Epidermal melanocyte (primary cell): ENCODE measurements at regions not wholly inside any gene's neighbourhood (a gene's known extent, or its start where the extent isn't known, plus 50 kb on each side); places are given as distances from the start of the nearest gene placed in this dataset.

ENCODE experiments used
- DNase-seq: peaks from one replicate; pipeline ENCODE4 v3.0.0; 2011; ENCODE audit warnings: low spot score; ENCODE audit not compliant: insufficient read length

GRCh38 chr10:118537623-118538022, 57.8 kb downstream of the PRLHR start:
- no peak for DNase-seq

- no peak for DNase-seq
Measured at GRCh38 chr10:118534136-118534535, 61.3 kb downstream of the PRLHR start.

- DNase-seq: no peak
Measured at GRCh38 chr10:118531105-118531852, 64.2 kb downstream of the PRLHR start.

- no peak for DNase-seq
Measured at GRCh38 chr10:118528426-118528825, 67.0 kb downstream of the PRLHR start.

GRCh38 chr10:118523775-118524174, 71.7 kb downstream of the PRLHR start:
- no peak for DNase-seq

GRCh38 chr10:118522791-118523498, 72.5 kb downstream of the PRLHR start:
- DNase-seq: no peak

- no peak for DNase-seq
Measured at GRCh38 chr10:118521415-118522117, 73.9 kb downstream of the PRLHR start.

GRCh38 chr10:118520116-118520742, 75.2 kb downstream of the PRLHR start:
- no peak for DNase-seq

GRCh38 chr10:118518095-118518494, 77.4 kb downstream of the PRLHR start:
- no peak for DNase-seq

GRCh38 chr10:118516716-118517115, 78.7 kb downstream of the PRLHR start:
- DNase-seq: no peak

- DNase-seq: no peak
Measured at GRCh38 chr10:118513174-118513573, 82.3 kb downstream of the PRLHR start.

GRCh38 chr10:118511711-118512110, 83.7 kb downstream of the PRLHR start:
- DNase-seq: no peak

- DNase-seq: no peak
Measured at GRCh38 chr10:118508863-118509262, 86.6 kb downstream of the PRLHR start.

GRCh38 chr10:118508355-118508754, 87.1 kb downstream of the PRLHR start:
- DNase-seq: no peak

GRCh38 chr10:118506671-118507590, 88.5 kb downstream of the PRLHR start:
- no peak for DNase-seq

- DNase-seq: no peak
Measured at GRCh38 chr10:118505363-118505762, 90.1 kb downstream of the PRLHR start.

GRCh38 chr10:118504467-118505205, 90.8 kb downstream of the PRLHR start:
- no peak for DNase-seq

- no peak for DNase-seq
Measured at GRCh38 chr10:118504044-118504443, 91.4 kb downstream of the PRLHR start.

GRCh38 chr10:118503192-118503591, 92.3 kb downstream of the PRLHR start:
- DNase-seq: no peak
